ENCODE measurements at regions not wholly inside any gene's neighbourhood (a gene's known extent, or its start where the extent isn't known, plus 50 kb on each side); places are given as distances from the start of the nearest gene placed in this dataset.

DNA sequence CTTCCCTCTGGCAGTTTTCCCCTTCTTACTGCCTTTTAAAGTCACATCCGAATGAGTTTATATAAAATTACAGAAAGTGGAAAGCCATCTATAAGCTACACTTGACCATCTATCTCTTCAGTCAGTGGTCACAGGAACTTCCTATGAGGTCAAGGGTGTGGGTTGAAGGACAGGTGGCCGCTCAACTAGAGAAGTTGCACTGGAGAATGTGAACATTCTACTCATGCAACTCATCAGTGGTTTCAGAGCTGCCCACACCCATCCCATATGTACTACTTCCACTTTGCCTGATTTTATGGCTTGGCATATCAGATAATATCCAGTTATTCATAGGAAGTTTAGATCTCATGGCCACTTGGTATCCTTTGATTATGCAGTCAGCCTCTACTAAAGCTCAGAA is 57.4 kb upstream of the TMEM158 start:
- Histone ChIP-seq H3K4me2 (ENCODE audit: extremely low read depth, insufficient read depth, low read length) (no peak overlapping the region), H3K9ac (ENCODE audit: insufficient read depth, low read length) (no peak overlapping the region), H2AFZ (ENCODE audit: low read length) (no peak overlapping the region), H3K4me1 (ENCODE audit: control insufficient read depth, extremely low read depth, insufficient read depth, low read length) (no peaks in the 10 kb centered on the region), H3K79me2 (ENCODE audit: control insufficient read depth, insufficient read depth, low read length) (no peaks in the 10 kb centered on the region), H3K27me3 (ENCODE audit: control insufficient read depth, insufficient read depth, low read length) (peaks cover 15% of the 10 kb centered on the region), H3K4me3 (replicated peaks in 1 of 4; ENCODE audit: control extremely low read depth in 1 of 4, insufficient read depth in 1 of 4, low read depth in 3 of 4, low read length in 4 of 4) (no peak overlapping the region), H3K27ac (ENCODE audit: insufficient read depth, low read length) (no peak overlapping the region), H3K9me3 (ENCODE audit: control insufficient read depth, insufficient read depth, low read depth, low read length) (no peaks in the 10 kb centered on the region), H4K20me1 (ENCODE audit: control insufficient read depth, extremely low read depth, insufficient read depth, low read length) (no peaks in the 10 kb centered on the region), H3K36me3 (ENCODE audit: control insufficient read depth, insufficient read depth, low read length) (no peaks in the 10 kb centered on the region)
- DNase-seq (ENCODE audit: low read depth in 2 of 2): no peak
- TF ChIP-seq, protein P1, sequence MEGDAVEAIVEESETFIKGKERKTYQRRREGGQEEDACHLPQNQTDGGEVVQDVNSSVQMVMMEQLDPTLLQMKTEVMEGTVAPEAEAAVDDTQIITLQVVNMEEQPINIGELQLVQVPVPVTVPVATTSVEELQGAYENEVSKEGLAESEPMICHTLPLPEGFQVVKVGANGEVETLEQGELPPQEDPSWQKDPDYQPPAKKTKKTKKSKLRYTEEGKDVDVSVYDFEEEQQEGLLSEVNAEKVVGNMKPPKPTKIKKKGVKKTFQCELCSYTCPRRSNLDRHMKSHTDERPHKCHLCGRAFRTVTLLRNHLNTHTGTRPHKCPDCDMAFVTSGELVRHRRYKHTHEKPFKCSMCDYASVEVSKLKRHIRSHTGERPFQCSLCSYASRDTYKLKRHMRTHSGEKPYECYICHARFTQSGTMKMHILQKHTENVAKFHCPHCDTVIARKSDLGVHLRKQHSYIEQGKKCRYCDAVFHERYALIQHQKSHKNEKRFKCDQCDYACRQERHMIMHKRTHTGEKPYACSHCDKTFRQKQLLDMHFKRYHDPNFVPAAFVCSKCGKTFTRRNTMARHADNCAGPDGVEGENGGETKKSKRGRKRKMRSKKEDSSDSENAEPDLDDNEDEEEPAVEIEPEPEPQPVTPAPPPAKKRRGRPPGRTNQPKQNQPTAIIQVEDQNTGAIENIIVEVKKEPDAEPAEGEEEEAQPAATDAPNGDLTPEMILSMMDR (conservative IDR thresholded peaks at IDR 0.05 in 1 of 2, IDR thresholded peaks at IDR 0.05 in 1 of 2; ENCODE audit: low read depth in 1 of 2, low read length in 2 of 2): no peak
- no peak for TF ChIP-seq EZH2 (IDR thresholded peaks at IDR 0.05; ENCODE audit: low read length, missing control alignments)

DNA sequence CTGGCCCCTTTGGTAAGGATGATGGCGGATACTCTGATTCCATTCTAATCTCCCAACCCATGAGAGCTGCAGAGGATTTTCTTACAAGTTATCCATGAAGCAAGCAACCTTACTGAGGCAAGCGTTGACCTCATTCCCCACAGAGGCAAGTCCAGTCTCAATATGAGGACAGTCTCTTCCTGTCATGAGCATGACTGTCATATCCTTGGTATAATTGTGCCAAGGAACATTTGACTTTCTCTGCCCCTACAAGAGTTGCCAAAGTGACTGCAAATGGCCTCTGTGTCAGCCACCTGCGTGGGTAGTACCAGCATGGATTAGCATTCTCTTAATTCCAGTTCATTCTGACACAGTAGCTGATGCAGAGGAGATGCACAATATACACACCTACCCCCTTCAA is 71.2 kb upstream of the TMEM158 start:
- H3K36me3 ChIP-seq (ENCODE audit: control insufficient read depth, insufficient read depth, low read length): no peaks in the 10 kb centered on the region
- H3K27ac ChIP-seq (ENCODE audit: insufficient read depth, low read length): no peak overlapping the region
- no peak overlapping the region for H3K4me2 ChIP-seq (ENCODE audit: extremely low read depth, insufficient read depth, low read length)
- no peaks in the 10 kb centered on the region for H3K9me3 ChIP-seq (ENCODE audit: control insufficient read depth, insufficient read depth, low read depth, low read length)
- no peaks in the 10 kb centered on the region for H4K20me1 ChIP-seq (ENCODE audit: control insufficient read depth, extremely low read depth, insufficient read depth, low read length)
- peaks cover 9% of the 10 kb centered on the region for H3K27me3 ChIP-seq (ENCODE audit: control insufficient read depth, insufficient read depth, low read length)
- no peaks in the 10 kb centered on the region for H3K79me2 ChIP-seq (ENCODE audit: control insufficient read depth, insufficient read depth, low read length)
- H3K4me3 ChIP-seq (replicated peaks in 1 of 4; ENCODE audit: control extremely low read depth in 1 of 4, insufficient read depth in 1 of 4, low read depth in 3 of 4, low read length in 4 of 4): no peak overlapping the region
- H2AFZ ChIP-seq (ENCODE audit: low read length): no peak overlapping the region
- TF ChIP-seq, protein P1 (conservative IDR thresholded peaks at IDR 0.05 in 1 of 2, IDR thresholded peaks at IDR 0.05 in 1 of 2; ENCODE audit: low read depth in 1 of 2, low read length in 2 of 2): no peak
- TF ChIP-seq EZH2 (IDR thresholded peaks at IDR 0.05; ENCODE audit: low read length, missing control alignments): no peak
- H3K9ac ChIP-seq (ENCODE audit: insufficient read depth, low read length): no peak overlapping the region
- no peaks in the 10 kb centered on the region for H3K4me1 ChIP-seq (ENCODE audit: control insufficient read depth, extremely low read depth, insufficient read depth, low read length)
- DNase-seq (ENCODE audit: low read depth in 2 of 2): no peak

- no peak overlapping the region for H3K4me2 ChIP-seq (ENCODE audit: extremely low read depth, insufficient read depth, low read length)
- H3K27ac ChIP-seq (ENCODE audit: insufficient read depth, low read length): no peak overlapping the region
- H3K27me3 ChIP-seq (ENCODE audit: control insufficient read depth, insufficient read depth, low read length): peaks cover 5% of the 10 kb centered on the region
- no peak overlapping the region for H3K9ac ChIP-seq (ENCODE audit: insufficient read depth, low read length)
- no peaks in the 10 kb centered on the region for H3K4me1 ChIP-seq (ENCODE audit: control insufficient read depth, extremely low read depth, insufficient read depth, low read length)
- H3K79me2 ChIP-seq (ENCODE audit: control insufficient read depth, insufficient read depth, low read length): no peaks in the 10 kb centered on the region
- no peak overlapping the region for H2AFZ ChIP-seq (ENCODE audit: low read length)
- H3K4me3 ChIP-seq (replicated peaks in 1 of 4; ENCODE audit: control extremely low read depth in 1 of 4, insufficient read depth in 1 of 4, low read depth in 3 of 4, low read length in 4 of 4): no peak overlapping the region
- no peaks in the 10 kb centered on the region for H3K9me3 ChIP-seq (ENCODE audit: control insufficient read depth, insufficient read depth, low read depth, low read length)
- no peaks in the 10 kb centered on the region for H3K36me3 ChIP-seq (ENCODE audit: control insufficient read depth, insufficient read depth, low read length)
- H4K20me1 ChIP-seq (ENCODE audit: control insufficient read depth, extremely low read depth, insufficient read depth, low read length): no peaks in the 10 kb centered on the region
- no peak for TF ChIP-seq EZH2 (IDR thresholded peaks at IDR 0.05; ENCODE audit: low read length, missing control alignments)
- TF ChIP-seq, protein P1 (conservative IDR thresholded peaks at IDR 0.05 in 1 of 2, IDR thresholded peaks at IDR 0.05 in 1 of 2; ENCODE audit: low read depth in 1 of 2, low read length in 2 of 2): no peak
- DNase-seq (ENCODE audit: low read depth in 2 of 2): no peak
Observed at GRCh38 chr3:45302470-45302869, 76.4 kb upstream of the TMEM158 start.
